ENCODE measurements at regions not wholly inside any gene's neighbourhood (a gene's known extent, or its start where the extent isn't known, plus 50 kb on each side); places are given as distances from the start of the nearest gene placed in this dataset.
"Not testable (repeated sequence)": the region's sequence is repeated elsewhere in the genome, so short reads cannot be mapped to it uniquely, and the experiment has no call there.

- TF ChIP-seq POLR2A, CTCF (IDR thresholded peaks at IDR 0.05): not testable (repeated sequence)
Observed at GRCh38 chr15:30493947-30494346, 57.9 kb upstream of the GOLGA8Q start.
